HK-2 (cell line): ENCODE measurements at regions not wholly inside any gene's neighbourhood (a gene's known extent, or its start where the extent isn't known, plus 50 kb on each side); places are given as distances from the start of the nearest gene placed in this dataset.
"Not testable (repeated sequence)": the region's sequence is repeated elsewhere in the genome, so short reads cannot be mapped to it uniquely, and the experiment has no call there.

Experiments used
- DNase-seq: peaks from one replicate; pipeline ENCODE4 v3.0.0-alpha.2; 2018; ENCODE audit not compliant: unreplicated experiment

DNA sequence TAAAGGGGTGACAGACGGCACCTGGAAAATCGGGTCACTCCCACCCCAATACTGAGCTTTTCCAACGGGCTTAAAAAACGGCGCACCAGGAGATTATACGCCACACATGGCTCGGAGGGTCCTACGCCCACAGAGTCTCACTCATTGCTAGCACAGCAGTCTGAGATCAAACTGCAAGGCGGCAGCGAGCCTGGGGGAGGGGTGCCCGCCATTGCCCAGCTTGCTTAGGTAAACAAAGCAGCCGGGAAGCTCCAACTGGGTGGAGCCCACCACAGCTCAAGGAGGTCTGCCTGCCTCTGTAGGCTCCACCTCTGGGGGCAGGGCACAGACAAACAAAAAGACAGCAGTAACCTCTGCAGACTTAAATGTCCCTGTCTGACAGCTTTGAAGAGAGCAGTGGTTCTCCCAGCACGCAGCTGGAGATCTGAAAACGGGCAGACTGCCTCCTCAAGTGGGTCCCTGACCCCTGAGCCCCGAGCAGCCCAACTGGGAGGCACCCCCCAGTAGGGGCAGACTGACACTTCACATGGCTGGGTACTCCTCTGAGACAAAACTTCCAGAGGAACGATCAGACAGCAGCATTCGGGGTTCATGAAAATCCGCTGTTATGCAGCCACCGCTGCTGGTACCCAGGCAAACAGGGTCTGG is 162.8 kb upstream of the GJE1 start:
- DNase-seq, result not testable (repeated sequence)

DNA sequence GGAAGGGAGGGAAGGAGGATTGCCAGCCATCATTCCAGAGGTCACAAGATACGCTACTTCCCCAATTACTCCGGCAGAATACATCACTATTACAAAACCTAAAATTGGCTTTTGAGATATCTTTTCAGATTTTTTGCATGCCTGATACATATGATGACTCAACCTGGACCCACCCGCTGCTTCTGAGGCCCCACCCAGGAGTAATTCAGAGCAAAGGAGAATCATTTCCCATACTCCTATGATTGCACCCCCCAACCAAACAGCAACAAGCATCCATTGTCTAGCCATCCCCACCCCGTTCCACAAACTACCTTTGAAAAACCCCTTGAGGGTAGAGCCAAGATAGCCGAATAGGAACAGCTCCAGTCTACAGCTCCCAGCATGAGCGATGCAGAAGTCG is 163.5 kb upstream of the GJE1 start:
- DNase-seq, result no peak

DNA sequence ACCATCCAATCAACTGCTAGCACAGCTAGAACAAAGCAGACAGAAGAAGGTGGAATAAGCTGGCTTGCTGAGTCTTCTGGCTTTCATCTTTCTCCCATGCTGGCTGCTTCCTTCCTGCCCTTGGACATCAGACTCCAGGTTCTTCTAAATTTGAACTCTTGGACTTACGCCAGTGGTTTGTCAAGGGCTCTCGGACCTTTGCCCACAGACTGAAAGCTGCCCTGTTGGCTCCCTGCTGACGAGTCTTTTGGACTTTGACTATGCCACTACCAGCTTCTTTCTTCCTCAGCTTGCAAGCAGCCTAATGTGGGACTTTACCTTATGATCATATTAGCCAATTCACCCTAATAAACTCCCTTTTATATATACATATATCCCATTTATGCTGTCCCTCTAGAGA is 164.1 kb upstream of the GJE1 start:
- no peak for DNase-seq

DNA sequence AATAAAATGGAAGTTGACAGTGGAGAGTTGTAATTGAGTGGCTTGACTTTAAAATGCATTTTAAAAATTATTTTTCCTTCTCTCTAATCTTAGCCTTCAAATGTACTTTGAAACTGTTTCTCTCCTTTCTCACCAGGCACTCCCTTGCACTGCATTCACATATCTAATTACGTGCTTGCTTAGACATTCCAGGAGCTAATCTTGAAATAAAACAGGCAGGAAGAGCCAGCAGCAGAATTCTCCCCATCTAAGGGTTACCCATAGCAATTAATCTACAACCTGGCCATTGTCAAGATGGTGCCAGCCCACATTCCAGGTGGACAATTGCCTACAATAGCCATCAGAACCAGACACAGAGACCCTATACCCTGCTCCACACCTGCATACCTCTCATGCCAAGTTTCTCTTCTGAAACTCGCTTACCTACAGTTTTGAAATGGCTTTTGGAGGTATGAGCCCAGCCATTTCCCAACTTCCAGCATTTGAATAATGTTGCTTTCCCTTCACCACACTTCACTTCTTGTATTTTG is 167.6 kb upstream of the GJE1 start:
- no peak for DNase-seq

DNA sequence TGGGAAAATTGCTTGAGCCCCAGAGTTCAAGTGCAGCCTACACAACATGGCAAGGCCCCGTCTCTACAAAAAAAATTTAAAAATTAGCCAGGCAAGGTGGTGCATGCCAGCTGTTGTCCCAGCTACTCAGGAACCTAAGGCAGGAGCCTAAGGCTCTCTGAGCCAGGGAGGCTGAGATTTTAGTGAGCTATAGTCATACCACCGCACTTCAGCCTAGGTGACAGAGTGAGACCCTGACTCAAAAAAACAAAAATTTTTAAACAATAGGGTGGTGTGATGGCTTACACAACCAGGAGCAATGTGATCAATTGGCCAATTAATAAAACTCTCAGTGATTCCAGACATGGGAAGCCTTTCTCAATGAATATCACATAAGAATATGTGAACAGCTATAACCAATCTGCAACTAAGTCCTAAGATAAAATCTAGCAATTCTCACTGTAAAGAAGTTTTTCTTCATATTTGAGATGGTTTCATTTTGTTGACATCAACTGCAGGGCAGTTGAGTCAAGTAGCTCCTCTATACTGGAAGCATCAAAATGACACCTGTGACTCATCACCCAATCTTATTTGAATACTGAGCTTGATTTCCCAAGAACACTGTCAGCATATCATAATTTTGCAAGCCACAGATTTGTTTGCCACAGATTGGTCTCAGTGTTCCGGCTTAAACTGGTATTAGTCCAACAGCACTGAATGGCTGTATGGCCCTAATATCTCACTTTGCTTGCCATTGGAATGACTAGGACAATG is 169.0 kb upstream of the GJE1 start:
- no peak for DNase-seq

DNA sequence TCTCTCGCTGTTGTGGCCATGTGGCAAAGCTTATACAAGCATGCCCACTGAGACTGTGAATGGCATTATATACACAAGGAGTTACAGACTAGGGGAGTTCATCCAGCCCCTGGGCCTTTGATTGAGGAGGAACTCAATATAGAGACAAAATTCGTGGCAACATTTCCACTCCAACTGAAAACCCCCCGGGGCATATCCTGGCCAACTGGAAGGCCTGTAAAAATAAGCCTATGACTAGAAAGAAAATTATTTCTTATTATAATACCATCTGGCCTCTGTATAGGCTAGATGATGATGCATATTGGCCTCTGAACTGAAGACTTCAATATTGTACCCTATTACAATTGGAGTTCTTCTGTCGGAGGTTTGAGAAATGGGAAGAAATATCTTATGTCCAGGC is 175.5 kb upstream of the GJE1 start:
- no peak for DNase-seq

DNA sequence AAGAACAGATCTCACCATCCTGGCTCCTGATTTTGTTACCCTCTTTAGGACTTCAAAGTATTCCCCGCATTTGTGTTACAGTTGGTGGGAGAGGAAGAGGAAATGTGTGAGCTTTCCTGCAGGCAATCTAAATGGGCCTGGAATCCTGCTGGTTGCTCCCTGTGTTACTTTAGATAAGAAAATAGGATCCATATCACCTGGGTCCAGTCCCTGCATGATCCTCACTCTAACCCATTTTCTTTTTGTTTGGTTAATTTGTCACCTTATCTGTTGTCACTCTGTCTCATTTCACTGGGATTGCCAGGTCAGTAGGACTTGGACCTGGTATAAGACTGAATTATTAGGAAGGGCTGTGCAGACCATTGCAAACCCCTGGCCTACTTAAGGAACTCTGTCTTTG is 175.9 kb upstream of the GJE1 start:
- DNase-seq, result no peak

DNA sequence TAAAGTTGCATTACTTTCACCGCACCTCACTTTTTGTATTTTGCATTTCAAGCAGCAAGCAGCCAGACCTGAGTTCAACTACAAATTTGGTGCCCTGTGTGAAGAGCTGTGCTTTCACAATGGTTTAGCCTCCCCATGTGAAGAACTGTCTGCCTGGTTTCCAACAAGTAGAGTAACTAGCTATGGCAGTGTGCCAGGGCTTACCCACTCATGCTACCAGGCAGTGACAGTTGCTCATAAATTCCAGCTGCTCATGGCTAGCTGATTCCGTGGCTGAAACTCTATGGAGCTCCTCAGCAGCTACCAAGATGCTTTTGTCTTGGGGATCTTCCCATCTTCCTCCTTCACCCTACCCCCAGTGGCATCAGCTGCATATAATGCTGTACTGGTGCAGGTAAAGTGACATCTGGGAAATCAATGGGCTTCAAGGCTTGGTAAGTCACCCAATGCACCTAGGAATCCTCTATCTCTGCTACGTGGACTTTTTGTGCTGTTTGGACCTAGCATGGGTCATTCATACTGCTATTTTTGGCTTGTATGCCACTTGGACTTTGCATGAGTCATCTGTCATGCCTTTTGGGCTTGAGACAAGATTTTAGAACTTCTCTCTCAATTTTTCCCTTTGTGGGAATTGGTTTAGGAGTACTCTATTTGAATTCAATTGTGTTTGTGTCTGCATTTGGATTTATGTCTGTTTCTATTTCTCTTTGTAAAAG is 176.5 kb upstream of the GJE1 start:
- DNase-seq, result peak; percentile 4

DNA sequence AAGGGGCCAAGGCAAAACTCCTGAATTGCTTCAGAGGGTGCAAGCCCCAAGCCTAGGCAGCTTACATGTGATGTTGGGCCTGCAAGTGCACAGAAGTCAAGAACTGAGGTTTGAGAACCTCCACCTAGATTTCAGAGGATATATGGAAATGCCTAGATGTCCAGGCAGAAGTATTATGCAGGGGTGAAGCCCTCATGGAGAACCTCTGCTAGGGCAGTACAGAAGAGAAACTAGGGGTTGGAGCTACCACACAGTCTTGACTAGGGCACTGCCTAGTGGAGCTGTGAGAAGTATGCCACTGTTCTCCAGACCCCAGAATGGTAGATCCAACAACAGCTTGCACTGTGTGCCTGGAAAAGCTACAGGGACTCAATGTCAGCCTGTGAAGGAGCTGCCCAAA is 179.7 kb upstream of the GJE1 start:
- DNase-seq, result no peak

DNA sequence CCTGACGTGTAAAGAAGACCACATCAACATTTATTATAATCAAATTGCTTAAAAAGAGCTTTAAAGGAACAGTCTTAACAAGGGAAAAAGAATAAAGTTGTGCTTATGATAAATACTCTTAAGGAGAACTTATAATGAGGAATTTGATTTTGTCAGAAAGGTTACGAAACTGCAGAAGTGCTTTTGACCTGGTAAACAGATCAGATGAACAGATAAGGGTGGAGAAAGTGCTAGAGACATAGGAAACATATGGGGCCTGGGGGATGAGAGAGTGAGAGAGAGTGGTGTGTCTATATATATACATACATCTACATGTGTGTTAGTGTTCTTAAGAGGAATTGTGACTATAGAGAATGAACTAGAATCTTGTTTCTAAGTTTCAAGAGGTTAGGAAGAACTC is 186.2 kb upstream of the GJE1 start:
- no peak for DNase-seq

DNA sequence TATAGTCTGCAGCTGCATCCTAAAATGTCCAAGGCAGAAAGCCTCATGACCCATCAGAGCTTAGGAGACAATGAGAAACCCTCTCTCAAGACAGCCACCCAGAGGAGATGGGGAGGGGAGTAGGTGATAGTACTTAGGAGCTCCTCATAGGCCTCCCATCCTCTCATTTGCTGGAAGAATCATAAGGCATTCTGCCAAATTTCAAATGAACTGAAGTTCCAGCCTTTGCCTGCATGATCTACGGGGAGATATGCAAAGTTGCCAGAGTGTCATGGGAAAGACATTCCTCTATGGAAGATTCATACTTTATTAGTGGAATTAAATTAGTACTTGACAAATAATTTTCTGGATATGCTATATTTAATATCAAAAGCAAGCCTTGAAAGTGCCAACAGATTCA is 194.1 kb upstream of the GJE1 start:
- no peak for DNase-seq

DNA sequence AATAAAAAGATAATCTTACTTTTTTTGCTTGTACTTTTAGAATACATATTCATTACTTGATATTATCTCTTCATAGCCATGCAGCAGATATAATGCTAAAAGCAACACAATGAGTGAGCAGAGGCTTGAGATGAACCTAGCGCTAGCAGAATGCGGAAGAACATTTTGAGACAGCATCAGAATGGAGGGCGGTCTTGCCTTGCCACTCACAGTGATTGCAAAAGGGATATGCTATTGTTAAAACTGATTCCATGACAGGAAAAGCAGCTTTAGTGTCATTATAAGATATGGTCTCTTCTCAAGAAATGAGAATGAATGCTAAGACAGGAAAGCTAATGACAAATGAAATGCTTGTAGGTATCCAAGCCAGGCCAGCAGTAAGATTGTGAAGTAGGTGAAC is 200.0 kb upstream of the GJE1 start:
- no peak for DNase-seq

DNA sequence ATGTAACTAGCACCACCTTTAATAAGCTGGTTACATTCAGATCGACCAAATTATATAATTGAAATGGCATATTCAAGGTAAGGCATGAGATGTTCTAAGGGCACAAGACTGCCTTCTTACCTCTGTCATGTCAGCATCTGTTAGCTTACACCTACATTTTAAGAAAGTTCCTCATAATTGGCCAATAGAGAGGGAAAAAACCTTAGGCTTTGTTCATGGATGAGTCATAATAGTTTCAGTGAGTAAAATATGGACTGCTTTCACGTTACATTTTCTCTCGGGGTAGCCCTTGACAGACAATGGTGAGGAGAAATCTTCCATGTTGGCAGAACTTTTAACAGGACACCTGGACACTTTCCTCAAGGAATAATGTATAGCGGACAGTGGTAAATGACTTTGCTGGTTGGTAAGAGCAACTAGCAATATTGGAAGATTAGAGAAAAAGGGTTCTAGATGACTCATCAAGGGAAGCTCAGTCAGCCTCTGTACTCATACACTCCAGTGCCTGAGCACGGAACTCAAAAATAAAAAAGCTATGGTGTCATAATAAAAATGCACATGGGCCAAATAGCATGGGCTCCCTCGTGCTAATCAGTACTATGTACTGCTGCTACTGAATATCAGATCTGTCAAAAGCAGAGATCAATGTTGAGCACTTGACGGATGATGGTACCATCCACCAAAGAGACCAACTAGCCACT is 206.4 kb upstream of the GJE1 start:
- not testable (repeated sequence) for DNase-seq

DNA sequence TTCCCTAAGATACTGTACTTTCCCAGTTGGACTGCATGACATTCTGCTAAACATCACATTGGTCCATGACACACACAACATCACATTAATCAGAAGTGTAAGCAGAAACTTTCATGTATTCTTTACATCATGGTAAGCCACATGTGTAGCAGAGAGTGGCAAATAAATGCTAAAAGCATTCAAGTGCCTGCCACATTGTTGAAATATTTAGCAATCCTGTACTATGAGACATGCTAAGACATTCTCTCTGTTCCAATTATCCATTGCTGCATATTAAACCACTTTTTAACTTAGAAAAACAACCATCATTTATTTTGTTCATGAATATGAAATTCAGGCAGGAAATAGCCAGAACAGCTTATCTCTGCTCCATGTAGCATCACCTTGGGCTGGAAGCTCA is 207.7 kb upstream of the GJE1 start:
- no peak for DNase-seq

DNA sequence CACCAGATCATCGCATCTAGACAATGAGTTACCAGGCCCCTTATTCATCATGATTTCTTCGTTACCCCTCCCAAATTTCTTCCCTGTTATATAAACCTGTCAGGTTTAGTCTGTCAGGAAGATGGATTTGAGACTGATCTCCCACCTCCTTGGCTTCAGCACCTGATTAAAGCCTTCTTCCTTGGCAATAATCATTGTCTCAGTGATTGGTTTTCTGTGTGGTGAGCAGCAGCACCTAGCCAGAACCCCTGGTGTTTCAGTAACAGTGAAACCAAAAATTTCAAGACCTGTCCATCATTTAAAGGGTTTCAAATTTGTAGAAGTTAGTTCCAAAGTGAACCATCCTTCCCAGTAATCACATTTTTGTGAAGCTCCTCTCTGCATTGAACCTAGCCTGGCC is 209.8 kb upstream of the GJE1 start:
- DNase-seq, result no peak

DNA sequence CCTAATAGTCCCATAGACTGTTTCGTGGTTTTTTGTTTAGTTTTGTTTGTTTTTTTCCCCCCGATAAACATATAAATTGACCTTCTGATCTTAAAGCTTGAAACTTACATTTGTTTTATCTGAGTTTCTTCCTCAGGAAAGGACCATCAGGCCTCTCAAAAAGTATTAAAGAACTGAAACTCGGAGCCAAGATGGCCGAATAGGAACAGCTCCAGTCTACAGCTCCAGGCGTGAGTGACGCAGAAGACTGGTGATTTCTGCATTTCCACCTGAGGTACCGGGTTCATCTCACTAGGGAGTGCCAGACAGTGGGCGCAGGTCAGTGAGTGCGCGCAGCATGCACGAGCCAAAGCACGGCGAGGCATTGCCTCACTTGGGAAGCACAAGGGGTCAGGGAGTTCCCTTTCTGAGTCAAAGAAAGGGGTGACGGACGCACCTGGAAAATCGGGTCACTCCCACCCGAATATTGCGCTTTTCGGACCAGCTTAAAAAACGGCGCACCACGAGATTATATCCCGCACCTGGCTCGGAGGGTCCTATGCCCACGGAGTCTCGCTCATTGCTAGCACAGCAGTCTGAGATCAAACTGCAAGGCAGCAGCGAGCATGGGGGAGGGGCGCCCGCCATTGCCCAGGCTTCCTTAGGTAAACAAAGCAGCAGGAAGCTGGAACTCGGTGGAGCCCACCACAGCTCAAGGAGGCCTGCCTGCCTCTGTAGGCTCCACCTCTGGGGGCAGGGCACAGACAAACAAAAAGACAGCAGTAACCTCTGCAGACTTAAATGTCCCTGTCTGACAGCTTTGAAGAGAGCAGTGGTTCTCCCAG is 215.8 kb upstream of the GJE1 start:
- not testable (repeated sequence) for DNase-seq

DNA sequence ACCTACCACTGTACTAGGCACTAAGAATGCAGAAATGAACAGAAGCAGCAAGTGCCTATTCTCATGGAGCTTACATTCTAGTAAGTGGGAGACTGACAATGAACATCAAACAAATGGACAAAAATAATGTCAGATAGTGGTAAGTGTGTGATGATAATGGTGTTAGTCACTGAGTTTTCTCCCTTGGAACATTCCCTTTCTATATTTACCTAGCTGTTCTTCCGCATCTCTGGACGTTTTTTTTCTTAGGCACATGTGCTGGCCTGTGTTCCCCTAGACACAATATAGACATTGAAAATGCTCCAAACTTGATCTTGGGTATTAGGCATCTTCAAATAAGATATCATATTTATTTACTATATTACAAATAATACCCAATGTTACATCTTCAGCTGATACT is 218.1 kb upstream of the GJE1 start:
- no peak for DNase-seq

DNA sequence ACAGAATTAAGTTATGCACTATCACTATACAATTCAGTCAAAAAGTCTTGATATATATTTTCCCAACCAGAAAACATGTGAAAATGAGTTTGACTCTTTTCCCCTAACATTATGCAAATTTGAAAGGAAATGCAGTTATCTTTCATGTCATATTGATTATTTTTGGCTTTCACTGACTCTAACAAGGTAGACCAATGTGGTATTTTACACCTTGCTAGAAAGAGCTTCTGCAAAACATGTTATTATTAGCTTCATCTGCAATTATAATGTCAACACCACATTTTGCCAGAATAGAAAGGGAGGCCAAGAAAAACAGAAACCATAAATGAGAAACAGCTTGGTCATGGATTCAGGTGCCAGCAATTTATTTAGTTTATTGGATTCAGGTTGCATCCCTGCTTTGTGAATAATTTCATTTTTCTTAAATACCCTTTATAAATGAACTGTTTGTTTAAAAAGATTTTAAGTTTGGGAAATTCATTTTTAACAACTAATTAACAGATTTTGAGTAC is 226.1 kb upstream of the GJE1 start:
- DNase-seq, result no peak

DNA sequence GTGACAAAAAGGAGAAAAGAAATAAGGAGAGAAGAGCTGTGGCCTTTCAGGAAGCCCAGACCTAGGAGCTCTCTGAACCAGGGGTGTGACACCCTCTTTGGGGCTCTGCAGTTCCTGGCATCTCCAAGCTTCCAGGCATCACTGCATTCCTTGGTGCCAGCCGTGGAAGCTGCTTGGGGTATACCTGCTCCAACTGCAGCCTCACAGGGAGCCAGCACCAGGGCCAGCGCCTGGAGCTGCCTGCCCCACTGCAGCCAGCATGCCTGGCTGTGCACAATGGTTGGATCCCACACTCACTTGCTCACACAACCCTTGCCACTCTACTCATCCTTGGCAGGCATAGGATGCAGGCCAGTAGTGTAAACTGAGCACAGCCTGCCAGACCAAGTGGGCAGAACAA is 242.1 kb upstream of the GJE1 start:
- DNase-seq, result no peak

DNA sequence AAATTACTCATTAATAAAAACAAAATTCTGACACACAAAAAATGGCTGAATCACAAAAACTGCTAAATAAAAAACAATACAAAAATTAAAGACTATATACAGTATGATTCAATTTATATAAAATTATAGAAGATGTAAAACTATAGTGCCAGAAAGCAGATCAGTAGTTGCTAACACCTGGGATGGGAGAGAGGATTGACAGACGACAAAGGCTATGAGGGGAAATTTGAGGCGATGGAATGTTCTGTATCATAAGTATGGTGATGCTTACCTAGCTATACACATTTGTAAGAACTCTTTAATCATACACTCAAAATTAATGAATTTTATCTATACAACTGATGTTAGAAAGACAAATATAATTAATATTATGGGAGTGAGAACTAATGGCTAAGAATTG is 247.9 kb upstream of the GJE1 start:
- DNase-seq, result no peak

DNA sequence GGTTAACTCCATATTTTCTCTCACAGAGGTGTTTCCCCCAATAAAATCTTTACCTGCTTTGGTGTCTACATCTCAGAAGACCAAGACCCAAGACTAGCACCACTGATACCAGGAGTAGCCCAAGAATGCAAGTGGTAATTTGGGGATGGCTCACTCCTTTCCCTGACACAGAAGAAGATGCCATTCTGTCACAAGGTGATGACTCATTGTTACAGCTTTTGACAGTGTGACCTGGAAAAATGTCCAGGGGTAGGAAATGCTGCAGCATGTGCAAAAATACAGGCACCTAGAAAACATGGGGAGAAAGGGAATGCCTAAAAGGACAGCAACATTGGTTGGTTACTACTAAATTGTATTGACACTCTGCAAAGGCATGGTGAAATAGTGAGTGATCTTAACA is 254.0 kb upstream of the GJE1 start:
- DNase-seq, result no peak
